ENCODE measurements at regions not wholly inside any gene's neighbourhood (a gene's known extent, or its start where the extent isn't known, plus 50 kb on each side); places are given as distances from the start of the nearest gene placed in this dataset.

DNA sequence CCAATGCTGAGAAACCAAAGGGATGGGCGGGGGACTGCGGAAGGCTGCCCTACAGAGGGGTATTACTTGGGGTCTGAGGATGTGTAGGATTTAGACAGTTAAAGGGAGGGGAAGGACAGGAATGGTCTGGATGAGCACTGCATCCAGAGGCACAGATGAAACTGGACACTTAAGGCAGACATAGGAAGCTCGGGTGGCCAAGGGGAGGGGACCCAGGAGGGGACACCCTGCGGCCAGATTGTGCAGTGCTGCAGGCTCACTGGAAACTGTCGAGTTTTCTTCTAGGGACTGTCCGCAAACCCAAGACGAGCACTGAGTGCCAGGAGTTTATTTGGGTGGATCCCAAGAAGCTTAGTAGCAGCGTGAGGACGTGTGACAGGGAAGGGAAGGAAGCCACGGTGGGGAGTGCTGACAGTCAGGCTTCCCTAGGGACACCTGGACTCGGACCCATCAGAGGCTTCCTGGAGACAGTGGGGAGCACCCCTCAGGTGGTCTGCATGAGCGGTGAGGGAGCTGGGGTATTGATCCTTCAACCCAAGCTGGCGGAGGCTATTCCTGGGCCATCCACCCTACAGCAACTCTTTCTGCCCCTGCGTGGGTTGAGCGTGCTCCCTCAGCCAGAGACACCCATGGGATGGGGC is 278.7 kb downstream of the FOXL1 start:
- TF ChIP-seq, protein P1, sequence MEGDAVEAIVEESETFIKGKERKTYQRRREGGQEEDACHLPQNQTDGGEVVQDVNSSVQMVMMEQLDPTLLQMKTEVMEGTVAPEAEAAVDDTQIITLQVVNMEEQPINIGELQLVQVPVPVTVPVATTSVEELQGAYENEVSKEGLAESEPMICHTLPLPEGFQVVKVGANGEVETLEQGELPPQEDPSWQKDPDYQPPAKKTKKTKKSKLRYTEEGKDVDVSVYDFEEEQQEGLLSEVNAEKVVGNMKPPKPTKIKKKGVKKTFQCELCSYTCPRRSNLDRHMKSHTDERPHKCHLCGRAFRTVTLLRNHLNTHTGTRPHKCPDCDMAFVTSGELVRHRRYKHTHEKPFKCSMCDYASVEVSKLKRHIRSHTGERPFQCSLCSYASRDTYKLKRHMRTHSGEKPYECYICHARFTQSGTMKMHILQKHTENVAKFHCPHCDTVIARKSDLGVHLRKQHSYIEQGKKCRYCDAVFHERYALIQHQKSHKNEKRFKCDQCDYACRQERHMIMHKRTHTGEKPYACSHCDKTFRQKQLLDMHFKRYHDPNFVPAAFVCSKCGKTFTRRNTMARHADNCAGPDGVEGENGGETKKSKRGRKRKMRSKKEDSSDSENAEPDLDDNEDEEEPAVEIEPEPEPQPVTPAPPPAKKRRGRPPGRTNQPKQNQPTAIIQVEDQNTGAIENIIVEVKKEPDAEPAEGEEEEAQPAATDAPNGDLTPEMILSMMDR (IDR thresholded peaks at IDR 0.05; ENCODE audit: poor library complexity) = no peak
- no peak for TF ChIP-seq EZH2 (IDR thresholded peaks at IDR 0.05; ENCODE audit: borderline replicate concordance)

Data from hepatocyte (in vitro differentiated cells).